Osteocyte (in vitro differentiated cells): ENCODE measurements at regions not wholly inside any gene's neighbourhood (a gene's known extent, or its start where the extent isn't known, plus 50 kb on each side); places are given as distances from the start of the nearest gene placed in this dataset.
"Not testable (repeated sequence)": the region's sequence is repeated elsewhere in the genome, so short reads cannot be mapped to it uniquely, and the experiment has no call there.

Experiments used
- DNase-seq: peaks from one replicate; pipeline ENCODE4 v3.0.0; 2021; ENCODE audit warnings: mixed read lengths; ENCODE audit not compliant: unreplicated experiment; ENCODE audit errors: extremely low spot score
- H3K27ac Mint-ChIP-seq: one replicate; pipeline ENCODE4 v1.8.0; 2021; ENCODE audit warnings: mild to moderate bottlenecking, mixed read lengths; ENCODE audit not compliant: unreplicated experiment
- H3K27me3 Mint-ChIP-seq: one replicate; pipeline ENCODE4 v1.8.0; 2021; ENCODE audit warnings: mixed read lengths; ENCODE audit not compliant: unreplicated experiment
- H3K36me3 Mint-ChIP-seq: one replicate; pipeline ENCODE4 v1.8.0; 2021; ENCODE audit warnings: mixed read lengths; ENCODE audit not compliant: unreplicated experiment
- H3K4me1 Mint-ChIP-seq: one replicate; pipeline ENCODE4 v1.8.0; 2021; ENCODE audit warnings: mixed read lengths; ENCODE audit not compliant: unreplicated experiment
- H3K4me3 Mint-ChIP-seq: one replicate; pipeline ENCODE4 v1.8.0; 2021; ENCODE audit warnings: mild to moderate bottlenecking, moderate library complexity, mixed read lengths; ENCODE audit not compliant: unreplicated experiment
- H3K9me3 Mint-ChIP-seq: one replicate; pipeline ENCODE4 v1.8.0; 2021; ENCODE audit warnings: mixed read lengths; ENCODE audit not compliant: unreplicated experiment
- TF ChIP-seq, protein P1 (sequence below): fragments of 200-600 bp; sonication (generic); IDR thresholded peaks from 2 replicates; pipeline ENCODE4 v1.5.0; 2021; ENCODE audit warnings: antibody characterized with exemption, mild to moderate bottlenecking, moderate library complexity

GRCh38 chr3:127074900-127075360 lies 92.0 kb downstream of the PLXNA1 start:
- peaks cover 17% of the 10 kb centered on the region for H3K27me3 Mint-ChIP-seq
- no peak overlapping the region for H3K27ac Mint-ChIP-seq
- H3K36me3 Mint-ChIP-seq: no peaks in the 10 kb centered on the region
- TF ChIP-seq, protein P1, sequence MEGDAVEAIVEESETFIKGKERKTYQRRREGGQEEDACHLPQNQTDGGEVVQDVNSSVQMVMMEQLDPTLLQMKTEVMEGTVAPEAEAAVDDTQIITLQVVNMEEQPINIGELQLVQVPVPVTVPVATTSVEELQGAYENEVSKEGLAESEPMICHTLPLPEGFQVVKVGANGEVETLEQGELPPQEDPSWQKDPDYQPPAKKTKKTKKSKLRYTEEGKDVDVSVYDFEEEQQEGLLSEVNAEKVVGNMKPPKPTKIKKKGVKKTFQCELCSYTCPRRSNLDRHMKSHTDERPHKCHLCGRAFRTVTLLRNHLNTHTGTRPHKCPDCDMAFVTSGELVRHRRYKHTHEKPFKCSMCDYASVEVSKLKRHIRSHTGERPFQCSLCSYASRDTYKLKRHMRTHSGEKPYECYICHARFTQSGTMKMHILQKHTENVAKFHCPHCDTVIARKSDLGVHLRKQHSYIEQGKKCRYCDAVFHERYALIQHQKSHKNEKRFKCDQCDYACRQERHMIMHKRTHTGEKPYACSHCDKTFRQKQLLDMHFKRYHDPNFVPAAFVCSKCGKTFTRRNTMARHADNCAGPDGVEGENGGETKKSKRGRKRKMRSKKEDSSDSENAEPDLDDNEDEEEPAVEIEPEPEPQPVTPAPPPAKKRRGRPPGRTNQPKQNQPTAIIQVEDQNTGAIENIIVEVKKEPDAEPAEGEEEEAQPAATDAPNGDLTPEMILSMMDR: no peak
- no peak overlapping the region for H3K4me3 Mint-ChIP-seq
- no peaks in the 10 kb centered on the region for H3K4me1 Mint-ChIP-seq
- H3K9me3 Mint-ChIP-seq: no peaks in the 10 kb centered on the region
- no peak for DNase-seq

DNA sequence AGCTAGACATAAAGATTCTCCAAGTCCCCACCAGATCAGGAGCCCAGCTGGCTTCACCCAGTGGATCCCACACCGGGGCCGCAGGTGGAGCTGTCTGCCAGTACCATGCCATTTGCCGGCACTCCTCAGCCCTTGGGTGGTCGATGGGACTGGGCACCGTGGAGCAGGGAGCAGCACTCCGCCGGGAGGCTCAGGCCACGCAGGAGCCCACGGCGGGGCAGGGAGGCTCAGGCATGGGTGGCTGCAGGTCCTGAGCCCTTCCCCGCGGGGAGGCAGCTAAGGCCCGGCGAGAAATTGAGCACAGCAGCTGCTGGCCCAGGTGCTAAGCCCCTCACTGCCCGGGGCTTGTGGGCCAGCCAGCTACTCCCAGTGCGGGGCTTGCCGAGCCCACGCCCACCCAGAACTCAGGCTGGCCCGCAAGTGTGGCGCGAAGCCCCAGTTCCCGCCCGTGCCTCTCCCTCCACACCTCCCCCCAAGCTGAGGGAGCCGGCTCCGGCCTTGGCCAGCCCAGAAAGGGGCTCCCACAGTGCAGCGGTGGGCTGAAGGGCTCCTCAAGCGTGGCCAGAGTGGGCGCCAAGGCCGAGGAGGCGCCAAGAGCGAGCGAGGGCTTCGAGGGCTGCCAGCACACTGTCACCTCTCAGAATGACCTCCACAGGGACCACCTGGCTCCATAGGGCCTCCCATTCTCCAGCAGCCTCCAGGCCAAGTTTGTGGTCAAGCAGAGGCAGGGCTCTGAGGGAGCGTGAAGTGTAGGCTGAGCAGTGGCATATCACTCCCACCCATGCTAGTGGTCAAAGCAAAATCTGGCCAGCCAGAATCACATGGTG lies 93.5 kb downstream of the PLXNA1 start:
- peaks cover 19% of the 10 kb centered on the region for H3K27me3 Mint-ChIP-seq
- H3K4me1 Mint-ChIP-seq: not testable (repeated sequence)

GRCh38 chr3:127077068-127077467 lies 94.2 kb downstream of the PLXNA1 start:
- H3K9me3 Mint-ChIP-seq: no peaks in the 10 kb centered on the region
- no peak overlapping the region for H3K4me3 Mint-ChIP-seq
- no peak for DNase-seq

More for the DNA sequence above, 93.5 kb downstream of the PLXNA1 start:
- H3K36me3 Mint-ChIP-seq, H3K4me3 Mint-ChIP-seq, DNase-seq, H3K9me3 Mint-ChIP-seq, H3K27ac Mint-ChIP-seq: not testable (repeated sequence)

GRCh38 chr3:127077505-127078064 lies 94.7 kb downstream of the PLXNA1 start:
- Mint-ChIP-seq H3K4me1 (no peaks in the 10 kb centered on the region), H3K9me3 (no peaks in the 10 kb centered on the region), H3K27ac (no peak overlapping the region), H3K4me3 (no peak overlapping the region), H3K27me3 (peaks cover 21% of the 10 kb centered on the region), H3K36me3 (no peaks in the 10 kb centered on the region)
- DNase-seq: no peak
- TF ChIP-seq, protein P1: no peak

More at GRCh38 chr3:127077068-127077467, 94.2 kb downstream of the PLXNA1 start:
- Mint-ChIP-seq H3K4me1 (no peaks in the 10 kb centered on the region), H3K27me3 (peaks cover 21% of the 10 kb centered on the region), H3K36me3 (no peaks in the 10 kb centered on the region), H3K27ac (no peak overlapping the region)
- TF ChIP-seq, protein P1: no peak

GRCh38 chr3:127078626-127079025 lies 95.7 kb downstream of the PLXNA1 start:
- H3K4me1 Mint-ChIP-seq: no peaks in the 10 kb centered on the region

More at GRCh38 chr3:127078626-127079025, 95.7 kb downstream of the PLXNA1 start:
- Mint-ChIP-seq H3K9me3 (no peaks in the 10 kb centered on the region), H3K4me3 (no peak overlapping the region), H3K27me3 (peaks cover 21% of the 10 kb centered on the region), H3K36me3 (no peaks in the 10 kb centered on the region), H3K27ac (no peak overlapping the region)
- TF ChIP-seq, protein P1: no peak
- no peak for DNase-seq
